HEK293T (cell line): ENCODE measurements at regions not wholly inside any gene's neighbourhood (a gene's known extent, or its start where the extent isn't known, plus 50 kb on each side); places are given as distances from the start of the nearest gene placed in this dataset.

Source experiments
- BHLHE40 ChIP-seq: fragments of 450-650 bp; IDR thresholded peaks from 2 replicates; pipeline ENCODE4 v1.6.1; 2016; ENCODE audit warnings: mild to moderate bottlenecking, moderate library complexity, borderline replicate concordance
- FOXA1 ChIP-seq: fragments of 450-650 bp; IDR thresholded peaks from 2 replicates; pipeline ENCODE4 v1.6.1; 2016; ENCODE audit warnings: mild to moderate bottlenecking
- HDGF ChIP-seq: fragments of 450-650 bp; IDR thresholded peaks from 2 replicates; pipeline ENCODE4 v1.6.1; 2017; ENCODE audit warnings: antibody characterized with exemption, borderline replicate concordance
- LEF1 ChIP-seq: fragments of 450-650 bp; IDR thresholded peaks from 2 replicates; pipeline ENCODE4 v1.6.1; 2017; ENCODE audit warnings: mild to moderate bottlenecking, borderline replicate concordance
- NFRKB ChIP-seq: fragments of 450-650 bp; IDR thresholded peaks from 2 replicates; pipeline ENCODE4 v1.6.1; 2016; ENCODE audit warnings: mild to moderate bottlenecking, moderate library complexity

- TF ChIP-seq HDGF (no peak), LEF1 (no peak), BHLHE40 (no peak), NFRKB (no peak), FOXA1 (no peak)
Observed at GRCh38 chr17:13435230-13435629, 166.5 kb downstream of the HS3ST3A1 start.
